ENCODE measurements at regions not wholly inside any gene's neighbourhood (a gene's known extent, or its start where the extent isn't known, plus 50 kb on each side); places are given as distances from the start of the nearest gene placed in this dataset.

GRCh38 chr13:30094015-30094414 lies 213.3 kb downstream of the KATNAL1 start:
- no peaks in the 10 kb centered on the region; the same call in 1 of the 2 replicates for H3K27me3 ChIP-seq (ENCODE audit: control insufficient read depth, insufficient read depth, low read length)
- no peak for DNase-seq (ENCODE audit: low read depth)
- H3K36me3 ChIP-seq (ENCODE audit: control insufficient read depth, insufficient read depth, low read length), result no peaks in the 10 kb centered on the region
- TF ChIP-seq CTCF (IDR thresholded peaks at IDR 0.05; ENCODE audit: insufficient read depth, low read depth, low read length), result no peak
- CTCF ChIA-PET, result interaction anchor here (1.5 to 1.6 kb wide), 2 partner anchors 19 to 244 kb away, joined by 3 to 6 read pairs; partner anchors contain the start of gene UBL3
- H3K4me3 ChIP-seq (ENCODE audit: low read depth, low read length), result no peak overlapping the region
- POLR2A ChIA-PET, result no interaction called here

GRCh38 chr13:30093236-30093635 lies 214.1 kb downstream of the KATNAL1 start:
- H3K27me3 ChIP-seq (ENCODE audit: control insufficient read depth, insufficient read depth, low read length), result no peaks in the 10 kb centered on the region; the same call in 1 of the 2 replicates
- CTCF ChIA-PET, result interaction anchor here (1.6 kb wide), 1 partner anchor 243 kb away, joined by 3 read pairs; the partner anchor contains the start of gene UBL3
- no peak overlapping the region for H3K4me3 ChIP-seq (ENCODE audit: low read depth, low read length)
- no peaks in the 10 kb centered on the region for H3K36me3 ChIP-seq (ENCODE audit: control insufficient read depth, insufficient read depth, low read length)
- DNase-seq (ENCODE audit: low read depth), result no peak
- no peak for TF ChIP-seq CTCF (IDR thresholded peaks at IDR 0.05; ENCODE audit: insufficient read depth, low read depth, low read length)
- POLR2A ChIA-PET, result no interaction called here

- CTCF ChIA-PET, result no interaction called here
- Histone ChIP-seq H3K4me3 (ENCODE audit: low read depth, low read length) (no peak overlapping the region), H3K27me3 (ENCODE audit: control insufficient read depth, insufficient read depth, low read length) (no peaks in the 10 kb centered on the region; the same call in 1 of the 2 replicates), H3K36me3 (ENCODE audit: control insufficient read depth, insufficient read depth, low read length) (no peaks in the 10 kb centered on the region)
- POLR2A ChIA-PET, result no interaction called here
- TF ChIP-seq CTCF (IDR thresholded peaks at IDR 0.05; ENCODE audit: insufficient read depth, low read depth, low read length), result no peak
- no peak for DNase-seq (ENCODE audit: low read depth)
These were observed 215.7 kb downstream of the KATNAL1 start for GRCh38 chr13:30091691-30092090.

- ChIA-PET POLR2A (no interaction called here), CTCF (no interaction called here)
- no peak for TF ChIP-seq CTCF (IDR thresholded peaks at IDR 0.05; ENCODE audit: insufficient read depth, low read depth, low read length)
- no peak for DNase-seq (ENCODE audit: low read depth)
- Histone ChIP-seq H3K4me3 (ENCODE audit: low read depth, low read length) (no peak overlapping the region), H3K27me3 (ENCODE audit: control insufficient read depth, insufficient read depth, low read length) (no peaks in the 10 kb centered on the region; the same call in 1 of the 2 replicates), H3K36me3 (ENCODE audit: control insufficient read depth, insufficient read depth, low read length) (no peaks in the 10 kb centered on the region)
These were observed 216.3 kb downstream of the KATNAL1 start for GRCh38 chr13:30091035-30091434.

- H3K4me3 ChIP-seq (ENCODE audit: low read depth, low read length), result no peak overlapping the region
- ChIA-PET CTCF (no interaction called here), POLR2A (no interaction called here)
- TF ChIP-seq CTCF (IDR thresholded peaks at IDR 0.05; ENCODE audit: insufficient read depth, low read depth, low read length), result no peak
- no peaks in the 10 kb centered on the region; the same call in 1 of the 2 replicates for H3K27me3 ChIP-seq (ENCODE audit: control insufficient read depth, insufficient read depth, low read length)
- no peak for DNase-seq (ENCODE audit: low read depth)
- no peaks in the 10 kb centered on the region for H3K36me3 ChIP-seq (ENCODE audit: control insufficient read depth, insufficient read depth, low read length)
These were observed 219.0 kb downstream of the KATNAL1 start for GRCh38 chr13:30088312-30088855.

Measured in BJ (cell line).